ENCODE measurements at regions not wholly inside any gene's neighbourhood (a gene's known extent, or its start where the extent isn't known, plus 50 kb on each side); places are given as distances from the start of the nearest gene placed in this dataset.

DNA sequence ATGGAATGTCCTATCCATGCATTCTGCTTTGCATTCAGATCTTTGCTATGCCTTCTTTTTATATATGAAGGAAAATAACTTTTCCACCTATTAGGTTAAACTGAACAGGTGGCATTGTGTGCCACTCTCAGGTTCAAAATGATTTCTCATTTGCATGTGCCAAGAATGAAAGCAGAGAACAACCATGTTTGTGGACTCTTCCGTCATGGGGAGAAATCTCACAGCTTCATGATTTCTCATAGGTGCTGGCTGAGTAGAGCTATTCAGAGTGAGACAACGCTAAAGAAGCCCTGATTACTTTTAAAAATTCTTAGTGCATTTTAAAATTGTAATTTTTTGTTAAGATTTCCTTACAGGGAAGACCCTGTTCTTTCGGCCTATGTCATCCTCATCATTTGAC lies 472.1 kb downstream of the RASEF start:
- FAIRE-seq: no peak
- no peak for TF ChIP-seq POLR2A (IDR thresholded peaks at IDR 0.05; ENCODE audit: low read depth, low read length)
- no peak for DNase-seq (ENCODE audit: insufficient read length, low spot score)

DNA sequence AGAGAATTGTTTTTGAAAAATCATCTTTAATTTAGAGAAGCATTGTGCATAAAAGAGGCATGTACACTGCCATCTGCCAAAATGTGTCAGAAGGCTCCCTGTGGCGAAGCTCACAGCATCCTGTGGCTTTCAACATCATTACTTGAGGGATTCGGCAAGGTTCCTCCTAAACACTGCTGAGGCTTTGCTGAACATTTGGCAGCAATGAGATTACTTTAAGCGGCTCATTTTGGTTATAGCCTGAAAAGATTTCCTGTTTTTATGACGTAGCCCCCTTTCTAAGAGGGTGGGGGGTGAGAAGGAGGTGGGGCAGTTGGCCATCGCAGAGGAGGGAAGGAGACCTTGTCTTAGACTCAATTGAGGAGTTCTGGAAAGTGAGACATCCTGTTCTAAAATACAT lies 469.4 kb downstream of the RASEF start:
- DNase-seq (ENCODE audit: insufficient read length, low spot score) (no peak), FAIRE-seq (no peak)
- no peak for TF ChIP-seq POLR2A (IDR thresholded peaks at IDR 0.05; ENCODE audit: low read depth, low read length)

DNA sequence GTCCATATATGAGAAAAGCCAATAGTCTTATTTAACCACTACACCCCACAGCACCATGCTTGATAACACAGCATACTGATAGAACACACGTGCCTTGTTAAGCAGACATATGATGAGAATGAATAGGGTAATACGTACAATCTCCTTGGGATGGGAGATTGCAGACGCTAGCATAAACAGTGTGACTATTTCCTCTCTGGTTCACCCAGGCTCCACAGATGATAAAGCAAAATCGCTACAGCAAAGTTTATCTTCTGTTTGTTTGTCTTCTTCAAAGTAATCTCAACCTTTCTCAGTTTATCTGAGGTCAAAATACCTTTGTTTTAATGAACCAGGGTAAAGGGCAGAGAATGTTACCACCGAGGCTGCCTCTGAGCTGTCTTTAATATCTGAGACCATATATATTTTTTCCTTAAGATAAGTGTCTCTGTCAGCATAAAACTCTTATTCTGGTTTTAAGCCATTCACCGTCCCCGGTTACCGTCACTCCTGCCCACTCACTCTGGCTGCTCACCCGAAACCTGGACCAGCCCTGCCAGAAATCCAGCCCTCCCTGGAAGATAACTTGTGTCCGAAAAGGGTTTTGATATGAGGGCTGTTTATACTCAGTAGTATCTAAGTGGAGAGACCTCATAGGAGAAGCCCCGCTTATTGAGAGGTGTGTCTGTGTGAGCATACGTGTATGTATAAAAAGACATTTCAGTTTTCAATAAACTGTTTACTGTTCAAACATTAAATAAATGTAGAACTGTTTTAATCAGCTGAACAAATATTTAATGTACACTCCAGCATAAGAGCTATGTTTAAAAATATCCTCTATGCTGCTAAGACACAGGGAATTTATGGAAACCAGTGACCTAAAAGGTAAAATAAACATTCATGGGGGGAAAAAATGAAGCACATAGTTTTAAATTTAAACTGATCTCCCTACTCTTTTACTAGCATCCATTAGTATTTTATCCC lies 465.4 kb downstream of the RASEF start:
- no peak for TF ChIP-seq POLR2A (IDR thresholded peaks at IDR 0.05; ENCODE audit: low read depth, low read length)
- DNase-seq (ENCODE audit: insufficient read length, low spot score): no peak
- FAIRE-seq: no peak

DNA sequence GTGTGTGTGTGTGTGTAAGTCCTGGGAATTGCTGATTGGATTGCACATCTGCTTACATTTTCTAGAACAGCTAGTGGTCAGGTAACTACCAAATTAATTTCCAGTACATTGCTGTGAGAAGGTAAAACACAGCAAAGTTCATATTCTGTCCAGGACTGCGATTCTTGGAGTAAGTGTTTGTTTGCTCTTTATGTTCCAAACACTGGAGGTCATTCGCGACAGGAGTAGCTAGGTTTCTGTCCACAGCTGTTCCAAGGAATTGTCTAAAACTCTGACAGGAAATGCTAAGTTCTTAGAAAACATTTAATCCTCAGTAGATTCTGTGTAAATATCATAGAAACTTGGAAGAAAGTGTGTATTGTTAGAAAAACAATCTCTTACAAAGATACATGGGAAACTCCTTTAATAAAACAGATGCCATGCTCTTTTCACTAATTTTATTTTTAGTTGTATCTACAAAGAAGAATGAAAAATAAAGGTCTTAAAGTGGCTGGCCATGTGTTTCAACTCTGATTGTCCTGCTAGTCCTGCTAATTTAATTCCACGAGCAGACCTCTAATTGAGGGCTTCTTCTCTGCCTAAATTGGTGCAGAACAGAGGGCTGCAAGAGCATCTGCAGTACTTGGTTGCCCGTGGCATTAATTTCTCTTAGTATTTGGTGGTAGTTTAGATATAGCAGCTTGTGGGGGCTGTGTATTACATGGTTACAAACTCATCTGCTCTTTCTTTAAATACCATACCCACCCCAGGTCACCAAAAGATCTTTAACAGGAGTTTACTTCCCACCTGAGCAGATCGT lies 464.5 kb downstream of the RASEF start:
- no peak for DNase-seq (ENCODE audit: insufficient read length, low spot score)
- FAIRE-seq: peak; percentile 60
- no peak for TF ChIP-seq POLR2A (IDR thresholded peaks at IDR 0.05; ENCODE audit: low read depth, low read length)

DNA sequence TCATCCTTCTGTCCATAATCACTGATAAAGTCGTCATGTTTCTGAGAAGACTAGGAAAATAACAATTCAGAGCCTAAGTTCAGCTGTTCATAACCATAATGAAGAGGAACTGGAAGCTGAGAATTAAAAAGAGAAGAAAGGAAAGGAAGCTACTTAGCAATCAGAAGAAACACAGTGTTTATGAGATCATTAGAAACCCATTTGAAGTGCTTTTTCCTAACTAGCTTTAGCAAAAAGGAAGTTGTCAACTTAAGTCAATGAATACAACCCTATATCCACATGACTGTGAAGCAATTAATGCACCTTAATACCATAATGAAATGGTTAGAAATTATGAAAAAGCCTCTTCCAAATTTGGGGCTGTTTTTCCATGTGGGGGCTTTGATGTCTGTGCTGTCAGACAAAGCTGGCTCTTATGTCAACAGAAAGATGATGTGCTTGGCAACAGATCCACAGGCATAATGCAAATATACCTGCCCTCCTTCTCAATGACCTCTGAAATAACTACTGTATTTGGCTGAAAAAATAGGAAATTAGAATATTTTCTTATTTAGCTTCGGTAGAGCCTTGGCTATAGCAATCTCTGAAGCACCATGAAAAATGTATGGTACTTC lies 463.5 kb downstream of the RASEF start:
- DNase-seq (ENCODE audit: insufficient read length, low spot score) (no peak), FAIRE-seq (peak; percentile 85)
- no peak for TF ChIP-seq POLR2A (IDR thresholded peaks at IDR 0.05; ENCODE audit: low read depth, low read length)

DNA sequence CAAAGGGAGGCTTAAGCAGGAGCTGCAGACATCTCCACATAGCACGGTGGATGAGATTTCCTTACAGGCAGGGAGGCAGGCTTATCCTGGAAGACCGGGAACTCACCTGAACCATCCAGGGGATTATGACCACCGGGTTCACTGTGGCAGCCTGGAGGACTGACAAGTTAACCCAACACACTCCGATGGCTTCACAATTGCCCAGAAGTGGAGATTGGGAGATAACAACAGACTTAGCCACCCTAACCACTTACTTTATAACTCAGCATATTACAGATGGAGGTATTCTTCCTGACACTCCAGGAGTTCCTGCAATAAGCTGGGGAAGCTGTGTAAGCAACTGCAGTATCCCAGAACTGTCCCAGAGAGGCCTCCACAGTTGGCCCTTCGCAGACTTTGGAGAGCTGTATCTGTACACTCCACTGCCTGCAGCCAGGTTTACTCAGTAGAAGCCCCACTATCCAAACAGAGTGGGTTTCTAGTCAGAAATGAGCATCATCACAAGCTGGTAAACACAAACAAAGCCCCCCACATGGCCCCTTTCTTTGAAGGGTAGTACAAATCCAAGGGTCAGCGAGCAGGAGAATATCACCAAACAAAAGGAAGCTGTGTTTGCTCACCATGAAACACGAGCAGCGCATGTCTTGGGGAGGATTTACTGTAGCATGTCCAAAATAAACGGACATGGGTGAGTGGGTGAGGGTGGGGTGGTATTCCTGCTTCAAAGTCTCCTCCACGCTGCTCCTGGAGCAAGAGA lies 462.2 kb downstream of the RASEF start:
- no peak for TF ChIP-seq POLR2A (IDR thresholded peaks at IDR 0.05; ENCODE audit: low read depth, low read length)
- no peak for DNase-seq (ENCODE audit: insufficient read length, low spot score)
- FAIRE-seq: no peak

DNA sequence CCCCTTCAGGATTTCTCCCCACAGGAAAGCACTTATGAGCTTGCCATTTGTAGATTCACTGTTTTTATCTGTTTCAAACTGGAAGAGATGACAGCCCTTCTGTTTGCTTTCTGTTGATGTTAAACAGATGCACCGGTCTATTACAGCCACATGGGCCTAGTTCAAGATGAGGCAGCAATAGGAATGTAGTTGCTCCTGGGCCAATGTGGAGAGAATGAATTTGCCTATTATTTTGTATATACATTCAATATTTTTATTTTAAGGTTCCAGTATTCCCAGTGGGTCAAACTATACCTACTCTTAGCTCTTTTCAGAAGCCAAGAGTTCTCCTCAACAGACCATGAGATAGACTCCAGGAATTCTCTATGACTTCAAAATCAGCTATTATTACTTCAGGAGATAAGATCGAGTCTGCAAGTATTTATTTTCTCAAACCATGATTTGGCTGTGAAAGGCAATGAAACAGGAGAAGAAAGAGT lies 461.6 kb downstream of the RASEF start:
- no peak for TF ChIP-seq POLR2A (IDR thresholded peaks at IDR 0.05; ENCODE audit: low read depth, low read length)
- DNase-seq (ENCODE audit: insufficient read length, low spot score): no peak
- FAIRE-seq: no peak

DNA sequence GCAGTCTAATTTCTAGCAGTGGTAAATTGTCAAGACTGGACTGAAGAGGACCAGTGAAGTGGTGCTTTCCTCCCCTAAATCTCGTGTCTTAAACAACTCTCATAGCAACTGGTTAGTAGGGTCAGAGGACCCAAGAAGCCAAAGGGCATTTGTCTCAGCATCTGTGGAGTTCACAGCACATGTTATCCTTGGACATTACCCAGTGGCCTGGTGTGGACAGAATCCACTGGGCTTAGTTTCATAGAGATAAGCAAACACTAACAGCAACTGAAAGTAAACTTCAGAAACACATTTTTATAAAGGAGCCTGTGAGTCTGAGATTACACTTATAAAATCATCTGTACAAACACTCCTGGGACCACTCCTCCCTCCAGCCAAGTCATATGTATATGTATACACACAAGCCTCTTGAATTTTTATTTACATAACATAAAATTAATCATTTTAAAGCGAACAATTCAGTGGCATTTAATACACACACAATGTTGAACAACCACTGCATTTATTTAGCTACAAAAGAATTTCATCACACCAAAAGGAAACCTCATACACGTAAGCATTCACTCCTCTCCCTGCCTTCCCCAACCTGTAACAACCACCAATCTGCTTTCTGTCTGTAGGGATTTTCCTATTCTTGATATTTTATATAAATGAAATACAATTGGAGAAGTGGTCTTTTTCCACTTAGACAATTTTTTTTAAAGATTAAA lies 457.8 kb downstream of the RASEF start:
- no peak for DNase-seq (ENCODE audit: insufficient read length, low spot score)
- no peak for FAIRE-seq

DNA sequence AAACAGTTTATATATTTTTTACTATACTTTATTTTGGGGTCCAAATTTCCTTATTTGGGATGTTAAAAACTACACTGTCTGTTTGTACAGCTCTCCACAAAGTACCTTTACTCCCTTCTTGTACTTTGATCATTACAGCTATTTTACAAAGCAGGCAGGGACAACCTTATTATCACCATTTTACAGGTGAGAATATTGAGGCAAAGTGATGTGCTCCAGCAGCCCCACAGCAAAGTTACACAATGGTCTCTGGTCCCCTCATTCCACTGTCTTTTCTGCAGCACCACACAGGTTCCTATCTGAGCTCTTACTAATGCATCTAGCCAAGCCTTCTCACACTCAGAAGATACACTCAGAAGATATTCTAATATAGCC lies 457.3 kb downstream of the RASEF start:
- FAIRE-seq (no peak), DNase-seq (ENCODE audit: insufficient read length, low spot score) (no peak)
- no peak for TF ChIP-seq POLR2A (IDR thresholded peaks at IDR 0.05; ENCODE audit: low read depth, low read length)

More for the DNA sequence above, 457.8 kb downstream of the RASEF start:
- TF ChIP-seq POLR2A (IDR thresholded peaks at IDR 0.05; ENCODE audit: low read depth, low read length): no peak

DNA sequence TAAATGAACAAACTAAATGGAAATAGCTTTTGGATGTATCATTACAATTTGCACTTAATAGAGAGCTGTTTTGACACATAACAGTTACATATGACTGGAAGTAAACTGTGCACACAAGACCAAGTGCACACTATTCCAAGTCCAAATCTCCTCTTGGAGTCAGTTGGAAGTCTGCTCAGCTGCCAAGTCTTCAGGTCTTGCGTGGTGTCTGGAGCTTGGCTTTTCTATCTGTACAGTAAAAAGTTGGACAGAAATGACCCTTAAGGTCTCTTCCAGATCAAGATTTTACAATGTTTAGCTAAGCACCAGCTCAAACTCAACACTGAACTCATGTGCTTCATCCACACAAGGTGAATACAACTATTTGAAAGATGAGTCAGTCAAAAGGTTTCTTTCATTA lies 456.9 kb downstream of the RASEF start:
- DNase-seq (ENCODE audit: insufficient read length, low spot score): no peak
- no peak for TF ChIP-seq POLR2A (IDR thresholded peaks at IDR 0.05; ENCODE audit: low read depth, low read length)
- no peak for FAIRE-seq

DNA sequence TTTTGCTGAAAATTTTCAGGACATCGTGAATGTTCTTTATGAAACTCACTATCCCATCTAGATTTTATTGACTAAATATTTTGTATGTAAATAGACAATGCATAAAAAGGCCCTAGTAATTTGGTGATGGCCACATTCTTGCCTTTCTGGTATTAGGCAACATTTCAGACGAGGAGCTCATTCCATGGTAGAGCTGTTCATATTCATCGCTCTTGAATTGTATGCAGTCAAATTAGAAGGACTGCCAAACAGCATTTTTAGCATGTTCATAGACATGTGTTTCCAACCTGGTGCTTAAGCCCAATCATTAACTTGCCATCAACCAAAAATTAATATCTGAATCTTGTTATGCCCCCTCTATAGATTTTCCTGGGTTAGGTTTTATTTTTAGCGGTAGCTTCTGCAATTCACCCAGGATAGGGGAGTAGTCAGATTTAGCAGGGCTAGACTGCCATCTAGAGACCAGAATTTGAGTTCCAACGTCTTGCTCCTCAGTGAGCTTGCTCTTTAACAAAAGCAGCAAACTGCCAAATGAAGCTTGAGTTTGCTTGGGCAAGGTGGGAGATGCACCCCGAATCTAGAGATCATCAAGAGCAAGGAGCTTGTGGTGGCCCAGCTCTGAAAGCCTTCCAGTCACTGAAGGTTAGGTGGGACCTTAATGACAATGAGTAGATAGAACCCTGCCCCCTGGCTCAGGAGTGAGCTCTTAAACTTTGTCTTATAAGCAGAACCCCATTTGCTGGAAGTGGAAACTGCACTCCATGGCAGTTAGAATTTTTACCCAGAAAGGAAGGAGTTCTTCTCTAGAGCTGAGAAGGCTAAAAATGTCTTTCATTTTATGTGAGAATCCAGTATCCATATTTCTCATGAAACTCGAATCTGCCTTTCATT lies 456.2 kb downstream of the RASEF start:
- DNase-seq (ENCODE audit: insufficient read length, low spot score) (peak; percentile 22), FAIRE-seq (peak; percentile 91)
- no peak for TF ChIP-seq POLR2A (IDR thresholded peaks at IDR 0.05; ENCODE audit: low read depth, low read length)

DNA sequence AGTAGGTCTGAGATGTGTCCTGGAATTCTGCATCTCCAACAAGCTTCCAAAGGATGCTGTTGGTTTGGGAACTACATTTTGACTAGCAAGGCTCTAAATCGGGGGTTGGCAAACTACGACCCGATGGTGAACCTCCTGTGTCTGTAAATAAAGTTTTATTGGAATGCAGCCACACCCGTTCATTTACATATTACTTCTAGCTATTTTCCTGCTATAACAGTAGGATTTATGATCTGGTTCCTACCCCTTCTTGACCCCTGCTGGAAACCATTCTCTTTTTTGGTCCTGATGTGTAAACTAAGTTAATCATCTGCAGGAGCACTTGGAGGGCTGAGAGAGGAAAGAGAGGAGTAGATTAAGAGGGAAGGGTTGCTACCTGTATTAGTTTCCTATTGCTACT lies 454.5 kb downstream of the RASEF start:
- DNase-seq (ENCODE audit: insufficient read length, low spot score) (no peak), FAIRE-seq (no peak)
- no peak for TF ChIP-seq POLR2A (IDR thresholded peaks at IDR 0.05; ENCODE audit: low read depth, low read length)

Data from H54 (cell line).